CD4-positive, alpha-beta memory T cell (primary cell): ENCODE measurements at regions not wholly inside any gene's neighbourhood (a gene's known extent, or its start where the extent isn't known, plus 50 kb on each side); places are given as distances from the start of the nearest gene placed in this dataset.

Experiments
- CTCF ChIA-PET: fragments of 350-600 bp; sonication (Branson Sonifier 250); formaldehyde crosslinking; loops from one replicate; lab custom pipeline; 2021; ENCODE audit warnings: inconsistent platforms; ENCODE audit not compliant: partially characterized antibody; lab: Charles Lee
- POLR2A ChIA-PET: fragments of 350-600 bp; sonication (Branson Sonifier 250); formaldehyde crosslinking; loops from one replicate; lab custom pipeline; 2021; ENCODE audit not compliant: partially characterized antibody; lab: Charles Lee
- DNase-seq, 5 donors: peaks; one replicate each; pipeline versions ENCODE4 v3.0.0 to v3.0.0-alpha.2; 2020 to 2022; ENCODE audit warnings: mixed read lengths in 1 of 5
- H3K27ac ChIP-seq: one replicate; pipeline ENCODE4 v1.7.0; 2013; ENCODE audit warnings: low read depth, low read length
- H3K27me3 ChIP-seq: 2 replicates; pipeline ENCODE4 v1.7.0; 2013; ENCODE audit warnings: mild to moderate bottlenecking, low read length, moderate library complexity; ENCODE audit not compliant: insufficient read depth
- H3K36me3 ChIP-seq: 2 replicates; pipeline ENCODE4 v1.7.0; 2013; ENCODE audit warnings: mild to moderate bottlenecking, low read length, moderate library complexity; ENCODE audit not compliant: insufficient read depth
- H3K4me1 ChIP-seq: 2 replicates; pipeline ENCODE4 v1.7.0; 2013; ENCODE audit warnings: mild to moderate bottlenecking, low read length, moderate library complexity; ENCODE audit not compliant: insufficient read depth
- H3K4me3 ChIP-seq, 2 donors: one replicate each; pipeline ENCODE4 v1.7.0; 2013; ENCODE audit warnings: low read length in 2 of 2, mild to moderate bottlenecking in 1 of 2
- H3K9me3 ChIP-seq, 2 donors: one replicate each; pipeline ENCODE4 v1.7.0; 2013; ENCODE audit warnings: low read length in 2 of 2, control low read depth in 1 of 2; ENCODE audit not compliant: control insufficient read depth in 1 of 2
- H3K27ac Mint-ChIP-seq, 7 donors: one replicate each; pipeline ENCODE4 v1.8.0; 2020 to 2021; ENCODE audit warnings: mixed read lengths in 7 of 7, mild to moderate bottlenecking in 6 of 7, inconsistent platforms in 3 of 7, moderate library complexity in 3 of 7
- H3K27me3 Mint-ChIP-seq, 2 donors: one replicate each; pipeline ENCODE4 v1.8.0; 2020 to 2021; ENCODE audit warnings: mixed read lengths in 2 of 2
- H3K36me3 Mint-ChIP-seq, 2 donors: one replicate each; pipeline ENCODE4 v1.8.0; 2020 to 2021; ENCODE audit warnings: mixed read lengths in 2 of 2, inconsistent platforms in 1 of 2, mild to moderate bottlenecking in 1 of 2
- H3K4me1 Mint-ChIP-seq, 4 donors: one replicate each; pipeline ENCODE4 v1.8.0; 2020 to 2021; ENCODE audit warnings: mixed read lengths in 4 of 4, mild to moderate bottlenecking in 1 of 4
- H3K4me3 Mint-ChIP-seq, 8 donors: one replicate each; pipeline ENCODE4 v1.8.0; 2020 to 2021; ENCODE audit warnings: mixed read lengths in 8 of 8, mild to moderate bottlenecking in 7 of 8, moderate library complexity in 6 of 8, inconsistent platforms in 3 of 8
- H3K9me3 Mint-ChIP-seq, 8 donors: one replicate each; pipeline ENCODE4 v1.8.0; 2020 to 2021; ENCODE audit warnings: mixed read lengths in 8 of 8, mild to moderate bottlenecking in 5 of 8, inconsistent platforms in 3 of 8, moderate library complexity in 1 of 8
- intact Hi-C: fragments of 100-400 bp; cut with micrococcal nuclease; formaldehyde crosslinking; loops from one replicate; pipeline ENCODE4 v1.15.1; 2023

GRCh38 chr14:104239185-104239775 is 100.9 kb downstream of the KIF26A start:
- Mint-ChIP-seq H3K4me3 (no peak overlapping the region), H3K4me1 (peaks cover 0 to 2% (median 0%) of the 10 kb centered on the region in 4 donors), H3K36me3 (peaks cover 2 to 8% of the 10 kb centered on the region in 2 donors), H3K9me3 (peaks cover 2 to 35% (median 24%) of the 10 kb centered on the region in 8 donors), H3K27ac (no peak overlapping the region), H3K27me3 (peaks cover 5 to 8% of the 10 kb centered on the region in 2 donors)
- Histone ChIP-seq H3K27ac (no peak overlapping the region), H3K4me3 (no peak overlapping the region), H3K4me1 (no peaks in the 10 kb centered on the region), H3K27me3 (no peaks in the 10 kb centered on the region), H3K9me3 (no peaks in the 10 kb centered on the region), H3K36me3 (no peaks in the 10 kb centered on the region)
- CTCF ChIA-PET = no interaction called here
- DNase-seq = no peak
- POLR2A ChIA-PET = no interaction called here
- intact Hi-C loops = no loop called here

GRCh38 chr14:104239861-104240301 is 101.5 kb downstream of the KIF26A start:
- no peak overlapping the region for H3K27ac Mint-ChIP-seq
- H3K36me3 ChIP-seq = no peaks in the 10 kb centered on the region
- no peak overlapping the region for H3K4me3 ChIP-seq
- H3K9me3 Mint-ChIP-seq = peaks cover 2 to 30% (median 20%) of the 10 kb centered on the region in 8 donors
- H3K27me3 Mint-ChIP-seq = peaks cover 5 to 8% of the 10 kb centered on the region in 2 donors
- no peak overlapping the region for H3K4me3 Mint-ChIP-seq
- H3K4me1 Mint-ChIP-seq = peaks cover 0 to 2% (median 0%) of the 10 kb centered on the region in 4 donors
- no peaks in the 10 kb centered on the region for H3K27me3 ChIP-seq
- no peaks in the 10 kb centered on the region for H3K4me1 ChIP-seq
- no peaks in the 10 kb centered on the region for H3K9me3 ChIP-seq
- DNase-seq = no peak
- intact Hi-C loops = no loop called here
- ChIA-PET CTCF (no interaction called here), POLR2A (no interaction called here)
- H3K36me3 Mint-ChIP-seq = peaks cover 2 to 8% of the 10 kb centered on the region in 2 donors
- no peak overlapping the region for H3K27ac ChIP-seq

GRCh38 chr14:104240434-104241157 is 102.2 kb downstream of the KIF26A start:
- intact Hi-C loops = no loop called here
- no peak overlapping the region for H3K27ac ChIP-seq
- H3K27me3 ChIP-seq = no peaks in the 10 kb centered on the region
- CTCF ChIA-PET = no interaction called here
- H3K4me3 ChIP-seq = no peak overlapping the region
- POLR2A ChIA-PET = no interaction called here
- H3K9me3 ChIP-seq = no peaks in the 10 kb centered on the region
- no peaks in the 10 kb centered on the region for H3K36me3 ChIP-seq
- H3K27me3 Mint-ChIP-seq = peaks cover 5 to 11% of the 10 kb centered on the region in 2 donors
- no peak for DNase-seq
- H3K9me3 Mint-ChIP-seq = peaks cover 2 to 23% (median 16%) of the 10 kb centered on the region in 8 donors
- no peak overlapping the region for H3K27ac Mint-ChIP-seq
- H3K4me1 ChIP-seq = no peaks in the 10 kb centered on the region
- peaks cover 0 to 8% of the 10 kb centered on the region in 2 donors for H3K36me3 Mint-ChIP-seq
- no peak overlapping the region for H3K4me3 Mint-ChIP-seq
- H3K4me1 Mint-ChIP-seq = no peaks in the 10 kb centered on the region

GRCh38 chr14:104243200-104243599 is 104.8 kb downstream of the KIF26A start:
- Mint-ChIP-seq H3K36me3 (no peaks in the 10 kb centered on the region), H3K9me3 (peaks cover 0 to 5% (median 0%) of the 10 kb centered on the region in 8 donors), H3K4me3 (no peak overlapping the region), H3K4me1 (no peaks in the 10 kb centered on the region), H3K27me3 (peaks cover 5 to 11% of the 10 kb centered on the region in 2 donors), H3K27ac (no peak overlapping the region)
- no peaks in the 10 kb centered on the region for H3K4me1 ChIP-seq
- intact Hi-C loops = no loop called here
- POLR2A ChIA-PET = no interaction called here
- no peak overlapping the region for H3K27ac ChIP-seq
- H3K27me3 ChIP-seq = no peaks in the 10 kb centered on the region
- H3K4me3 ChIP-seq = no peak overlapping the region
- DNase-seq = no peak
- no peaks in the 10 kb centered on the region for H3K9me3 ChIP-seq
- CTCF ChIA-PET = no interaction called here
- H3K36me3 ChIP-seq = no peaks in the 10 kb centered on the region

GRCh38 chr14:104244221-104245011 is 106.0 kb downstream of the KIF26A start:
- Mint-ChIP-seq H3K36me3 (no peaks in the 10 kb centered on the region), H3K27ac (no peak overlapping the region), H3K4me1 (no peaks in the 10 kb centered on the region), H3K27me3 (peaks cover 4 to 8% of the 10 kb centered on the region in 2 donors), H3K9me3 (peaks cover 0 to 5% (median 0%) of the 10 kb centered on the region in 8 donors), H3K4me3 (no peak overlapping the region)
- no peak overlapping the region for H3K27ac ChIP-seq
- ChIA-PET POLR2A (no interaction called here), CTCF (no interaction called here)
- no peaks in the 10 kb centered on the region for H3K4me1 ChIP-seq
- no peaks in the 10 kb centered on the region for H3K9me3 ChIP-seq
- peak in 1 of 5 donors; percentile 13 for DNase-seq
- intact Hi-C loops = no loop called here
- H3K36me3 ChIP-seq = no peaks in the 10 kb centered on the region
- H3K27me3 ChIP-seq = no peaks in the 10 kb centered on the region
- no peak overlapping the region for H3K4me3 ChIP-seq

- DNase-seq = no peak
- H3K36me3 Mint-ChIP-seq = no peaks in the 10 kb centered on the region
- Histone ChIP-seq H3K27me3 (no peaks in the 10 kb centered on the region), H3K4me1 (no peaks in the 10 kb centered on the region), H3K27ac (no peak overlapping the region), H3K4me3 (no peak overlapping the region), H3K36me3 (no peaks in the 10 kb centered on the region), H3K9me3 (no peaks in the 10 kb centered on the region)
- no peak overlapping the region for H3K27ac Mint-ChIP-seq
- intact Hi-C loops = no loop called here
- ChIA-PET CTCF (no interaction called here), POLR2A (no interaction called here)
- H3K4me3 Mint-ChIP-seq = no peak overlapping the region
- no peaks in the 10 kb centered on the region for H3K4me1 Mint-ChIP-seq
- peaks cover 0 to 5% (median 0%) of the 10 kb centered on the region in 8 donors for H3K9me3 Mint-ChIP-seq
- peaks cover 2 to 8% of the 10 kb centered on the region in 2 donors for H3K27me3 Mint-ChIP-seq
Measured at GRCh38 chr14:104245075-104245474, 106.7 kb downstream of the KIF26A start.

- POLR2A ChIA-PET = no interaction called here
- CTCF ChIA-PET = no interaction called here
- H3K9me3 Mint-ChIP-seq = peaks cover 0 to 5% (median 0%) of the 10 kb centered on the region in 8 donors
- no peaks in the 10 kb centered on the region for H3K36me3 ChIP-seq
- H3K27me3 Mint-ChIP-seq = peaks cover 2 to 4% of the 10 kb centered on the region in 2 donors
- DNase-seq = no peak
- no peak overlapping the region for H3K4me3 ChIP-seq
- H3K4me1 ChIP-seq = no peaks in the 10 kb centered on the region
- H3K4me3 Mint-ChIP-seq = no peak overlapping the region
- intact Hi-C loops = no loop called here
- H3K4me1 Mint-ChIP-seq = no peaks in the 10 kb centered on the region
- H3K9me3 ChIP-seq = no peaks in the 10 kb centered on the region
- H3K27ac Mint-ChIP-seq = no peak overlapping the region
- H3K36me3 Mint-ChIP-seq = no peaks in the 10 kb centered on the region
- no peaks in the 10 kb centered on the region for H3K27me3 ChIP-seq
- H3K27ac ChIP-seq = no peak overlapping the region
Measured at GRCh38 chr14:104245723-104246122, 107.3 kb downstream of the KIF26A start.
